IPS DF 19.7 (cell line): ENCODE measurements at regions not wholly inside any gene's neighbourhood (a gene's known extent, or its start where the extent isn't known, plus 50 kb on each side); places are given as distances from the start of the nearest gene placed in this dataset.

Source experiments
- DNase-seq: peaks from one replicate; pipeline ENCODE4 v3.0.0-alpha.2; 2013; ENCODE audit warnings: low read depth, low spot score

GRCh38 chr12:45549337-45549902 is 180.1 kb upstream of the ARID2 start:
- DNase-seq = no peak

- no peak for DNase-seq
Observed at GRCh38 chr12:45553204-45553603, 176.3 kb upstream of the ARID2 start.

DNA sequence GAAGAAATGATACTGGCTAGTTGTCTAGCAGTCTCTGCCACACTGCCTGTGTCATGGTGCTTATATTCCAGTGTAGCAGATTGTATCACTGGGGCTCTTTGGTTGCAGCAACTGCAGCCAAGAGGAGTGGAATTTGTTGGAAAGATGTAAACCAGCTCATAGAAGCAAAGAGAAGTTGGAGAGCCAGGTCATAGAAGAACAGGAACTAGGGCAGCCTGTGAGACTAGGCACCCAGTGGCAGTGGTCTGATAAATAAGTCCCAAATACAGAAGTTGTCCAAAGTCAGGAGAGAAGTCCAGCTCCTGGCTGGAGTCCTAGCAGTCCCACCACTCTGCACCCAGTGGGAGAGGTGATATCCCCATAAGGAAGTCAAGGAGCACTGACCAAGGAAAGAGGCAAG is 172.5 kb upstream of the ARID2 start:
- no peak for DNase-seq

DNA sequence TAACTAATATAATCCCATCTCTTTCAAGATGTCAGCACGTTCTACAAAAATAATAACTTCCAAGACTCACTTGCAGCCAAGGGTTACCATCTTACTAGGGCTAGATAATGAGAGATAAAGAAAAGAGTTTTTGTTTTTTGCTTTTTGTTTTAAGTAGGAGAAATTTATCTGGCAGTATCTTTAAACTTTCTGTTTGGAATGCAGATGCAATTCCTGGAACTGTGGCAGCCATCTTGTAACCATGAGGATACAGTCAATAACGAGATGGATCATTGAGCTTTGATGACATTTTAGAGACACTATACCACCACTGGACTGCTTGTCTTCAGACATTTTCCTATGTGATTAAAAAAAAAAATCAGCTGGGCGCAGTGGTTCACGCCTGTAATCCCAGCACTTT is 171.2 kb upstream of the ARID2 start:
- DNase-seq = no peak

DNA sequence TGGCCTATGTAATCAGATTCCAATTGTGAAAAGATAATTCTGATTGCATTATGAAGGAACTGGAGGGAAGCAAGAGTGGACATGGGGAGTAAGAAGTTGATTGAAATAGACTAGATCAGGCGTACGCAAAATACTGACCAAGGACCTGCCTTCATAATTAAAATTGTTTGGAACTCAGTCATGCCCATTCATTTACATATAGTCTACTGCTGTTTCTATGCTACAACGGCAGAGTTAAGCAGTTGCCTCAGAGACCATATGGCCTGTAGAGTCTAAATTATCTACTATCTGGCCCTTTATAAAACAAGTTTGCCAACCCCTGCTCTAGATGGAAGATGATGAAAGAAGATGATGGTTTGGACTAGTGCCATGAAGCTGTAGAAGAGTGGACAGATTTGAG is 170.0 kb upstream of the ARID2 start:
- no peak for DNase-seq

DNA sequence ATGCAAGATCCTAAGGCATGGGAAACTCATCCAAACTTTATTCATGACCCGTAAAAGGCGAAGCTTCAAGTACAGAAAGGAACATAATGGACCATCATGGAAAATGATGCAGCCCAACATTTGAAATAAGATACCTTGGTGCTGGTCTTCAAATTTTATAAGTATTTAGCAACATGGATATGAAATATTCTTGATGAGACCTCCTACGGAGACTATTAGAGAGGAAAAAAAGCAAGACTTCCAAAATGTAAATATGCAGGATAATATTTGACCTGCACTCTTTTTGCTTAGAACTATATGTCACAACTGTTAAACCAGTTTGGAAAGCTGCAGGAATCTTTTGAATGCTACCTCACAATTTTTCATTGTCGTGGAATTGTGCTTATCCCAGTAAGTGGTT is 168.8 kb upstream of the ARID2 start:
- DNase-seq = no peak

- no peak for DNase-seq
Observed at GRCh38 chr12:45561488-45561887, 168.0 kb upstream of the ARID2 start.

GRCh38 chr12:45565590-45565989 is 163.9 kb upstream of the ARID2 start:
- no peak for DNase-seq

GRCh38 chr12:45566257-45566656 is 163.2 kb upstream of the ARID2 start:
- DNase-seq = no peak

DNA sequence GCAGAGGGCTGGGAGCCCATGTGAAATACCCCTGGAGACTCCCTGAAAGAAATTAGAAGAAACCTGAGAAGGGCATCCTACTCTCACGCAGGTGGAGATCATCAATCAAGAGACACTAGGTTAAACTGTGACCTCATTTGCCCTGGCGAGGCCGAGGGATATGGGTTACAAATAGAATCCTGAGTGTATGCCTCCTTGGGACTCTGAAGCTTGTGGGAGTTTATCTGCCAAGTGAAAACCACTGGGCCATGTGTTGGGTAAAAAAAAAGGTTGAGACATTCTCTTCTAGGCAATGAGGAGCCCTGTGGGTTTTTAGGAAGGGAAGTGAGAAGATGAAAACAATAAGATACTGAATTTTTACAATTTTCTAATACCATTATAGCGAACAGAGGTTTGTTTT is 160.7 kb upstream of the ARID2 start:
- DNase-seq = no peak

DNA sequence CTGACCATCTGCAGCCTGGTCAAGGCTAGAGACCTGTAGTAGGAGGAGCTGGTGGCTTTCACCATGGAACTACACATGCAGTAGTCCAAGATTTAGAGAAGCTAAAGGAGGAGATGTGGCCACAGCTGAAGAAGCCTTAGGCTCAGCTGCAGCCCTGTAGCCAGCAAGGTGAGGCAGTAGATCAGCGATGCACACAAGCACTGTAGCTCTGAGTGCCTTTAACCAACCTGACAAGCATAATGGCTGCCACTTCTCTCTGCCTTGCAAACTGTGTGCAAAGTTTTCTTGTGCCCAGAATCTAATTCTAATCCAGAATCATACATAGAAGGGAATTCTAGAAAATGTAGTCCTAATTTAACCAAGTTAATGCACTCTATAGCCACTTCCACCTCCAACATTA is 159.0 kb upstream of the ARID2 start:
- no peak for DNase-seq

DNA sequence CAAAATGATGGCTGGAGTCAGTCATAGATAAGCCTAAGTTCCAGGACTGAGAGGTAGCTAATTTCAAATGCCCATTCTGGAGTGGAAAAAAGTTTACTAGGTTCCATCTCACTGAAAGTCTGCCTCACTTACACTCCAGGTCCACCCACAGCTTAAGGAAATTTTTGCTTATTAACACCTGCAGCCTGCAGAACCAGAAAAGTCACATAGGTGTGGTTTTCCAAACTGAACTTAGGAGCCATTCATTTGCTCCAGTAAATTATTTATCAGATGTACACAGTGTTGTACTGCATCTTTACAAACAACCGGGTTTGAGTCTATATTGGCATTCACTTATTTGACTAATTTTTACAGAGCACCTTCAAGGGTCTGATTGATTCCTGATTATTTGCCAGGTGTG is 157.4 kb upstream of the ARID2 start:
- DNase-seq = no peak

- DNase-seq = no peak
Observed at GRCh38 chr12:45575417-45575816, 154.1 kb upstream of the ARID2 start.

GRCh38 chr12:45575823-45576475 is 153.6 kb upstream of the ARID2 start:
- no peak for DNase-seq

GRCh38 chr12:45577844-45578399 is 151.6 kb upstream of the ARID2 start:
- DNase-seq = no peak

- DNase-seq = no peak
Observed at GRCh38 chr12:45580356-45580969, 149.0 kb upstream of the ARID2 start.

DNA sequence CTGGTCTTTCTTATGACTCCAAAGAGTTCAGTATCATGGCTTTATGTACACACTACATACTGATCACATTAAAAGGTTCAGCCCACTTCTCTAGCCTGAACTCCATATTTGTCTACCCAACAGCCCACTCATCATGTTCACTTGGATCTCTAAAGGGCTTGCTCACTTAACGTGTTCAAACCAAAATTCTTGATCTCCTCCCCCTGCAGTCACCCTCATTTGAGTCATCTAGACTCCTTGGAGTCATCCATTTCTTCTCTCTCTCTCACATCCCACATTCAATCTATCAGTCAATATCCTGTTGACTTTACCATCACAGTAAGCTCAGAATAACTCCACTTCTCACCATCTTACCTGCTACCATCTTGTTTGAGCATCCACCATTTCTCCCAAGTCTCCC is 148.4 kb upstream of the ARID2 start:
- DNase-seq = no peak

DNA sequence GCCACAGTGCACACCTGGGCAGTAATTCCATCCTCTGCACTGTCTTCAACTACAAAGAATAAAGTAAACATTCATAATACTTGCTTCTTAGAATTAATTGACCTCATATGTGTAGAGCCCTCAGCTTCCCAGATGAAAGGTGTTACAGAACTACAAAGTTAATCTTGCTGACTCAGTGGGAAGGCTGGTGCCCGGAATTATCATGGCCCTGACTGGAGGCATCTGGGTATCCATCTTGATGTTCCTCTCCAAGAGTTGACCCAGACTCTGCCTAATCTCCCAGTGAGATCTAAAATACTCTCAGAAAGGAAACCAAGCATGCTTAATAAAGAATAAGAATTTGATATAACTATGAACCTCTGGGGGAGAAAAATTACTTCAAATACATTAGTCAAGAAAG is 147.0 kb upstream of the ARID2 start:
- DNase-seq = no peak

- no peak for DNase-seq
Observed at GRCh38 chr12:45582986-45583659, 146.4 kb upstream of the ARID2 start.

- no peak for DNase-seq
Observed at GRCh38 chr12:45584336-45584735, 145.2 kb upstream of the ARID2 start.

GRCh38 chr12:45585522-45586230 is 143.8 kb upstream of the ARID2 start:
- no peak for DNase-seq

DNA sequence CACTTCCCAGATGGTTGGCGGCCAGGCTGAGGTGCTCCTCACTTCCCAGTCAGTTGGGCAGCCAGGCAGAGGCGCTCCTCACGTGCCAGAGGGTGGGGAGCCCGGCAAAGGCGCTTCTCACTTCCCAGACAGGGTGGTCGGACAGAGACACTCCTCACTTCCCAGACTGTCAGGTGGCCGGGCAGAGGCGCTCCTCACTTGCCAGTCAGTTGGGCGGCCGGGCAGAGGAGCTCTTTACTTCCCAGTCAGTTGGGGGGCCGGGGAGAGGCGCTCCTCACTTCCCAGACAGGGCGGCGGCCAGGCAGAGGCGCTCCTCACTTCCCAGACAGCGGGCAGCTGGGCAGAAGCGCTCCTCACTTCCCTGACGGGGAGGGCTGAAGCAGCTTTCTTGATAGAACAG is 143.0 kb upstream of the ARID2 start:
- no peak for DNase-seq
